ENCODE measurements at regions not wholly inside any gene's neighbourhood (a gene's known extent, or its start where the extent isn't known, plus 50 kb on each side); places are given as distances from the start of the nearest gene placed in this dataset.

- no peak overlapping the region for H3K4me3 Mint-ChIP-seq
- H3K27ac Mint-ChIP-seq = no peak overlapping the region
- peaks cover 5% of the 10 kb centered on the region for H3K27me3 Mint-ChIP-seq (ENCODE audit: low read depth, poor library complexity)
- TF ChIP-seq CTCF (IDR thresholded peaks at IDR 0.05) = no peak
- no peaks in the 10 kb centered on the region for H3K9me3 Mint-ChIP-seq
- H3K36me3 Mint-ChIP-seq (ENCODE audit: low read depth) = no peaks in the 10 kb centered on the region
- H3K4me1 Mint-ChIP-seq = no peaks in the 10 kb centered on the region
- DNase-seq = no peak
Observed at GRCh38 chr6:94362061-94362864, 942.9 kb upstream of the EPHA7 start.

GRCh38 chr6:94361304-94362060, 942.1 kb upstream of the EPHA7 start:
- H3K9me3 Mint-ChIP-seq = no peaks in the 10 kb centered on the region
- TF ChIP-seq CTCF (IDR thresholded peaks at IDR 0.05) = no peak
- H3K27me3 Mint-ChIP-seq (ENCODE audit: low read depth, poor library complexity) = peaks cover 5% of the 10 kb centered on the region
- H3K4me3 Mint-ChIP-seq = no peak overlapping the region
- H3K27ac Mint-ChIP-seq = no peak overlapping the region
- no peaks in the 10 kb centered on the region for H3K4me1 Mint-ChIP-seq
- H3K36me3 Mint-ChIP-seq (ENCODE audit: low read depth) = no peaks in the 10 kb centered on the region
- DNase-seq = no peak

- H3K36me3 Mint-ChIP-seq (ENCODE audit: low read depth) = no peaks in the 10 kb centered on the region
- no peak overlapping the region for H3K4me3 Mint-ChIP-seq
- no peaks in the 10 kb centered on the region for H3K9me3 Mint-ChIP-seq
- H3K4me1 Mint-ChIP-seq = no peaks in the 10 kb centered on the region
- no peaks in the 10 kb centered on the region for H3K27me3 Mint-ChIP-seq (ENCODE audit: low read depth, poor library complexity)
- no peak overlapping the region for H3K27ac Mint-ChIP-seq
- DNase-seq = no peak
- TF ChIP-seq CTCF (IDR thresholded peaks at IDR 0.05) = no peak
Observed at GRCh38 chr6:94357381-94357980, 938.1 kb upstream of the EPHA7 start.

GRCh38 chr6:94350833-94351232, 931.5 kb upstream of the EPHA7 start:
- no peak for TF ChIP-seq CTCF (IDR thresholded peaks at IDR 0.05)
- H3K36me3 Mint-ChIP-seq (ENCODE audit: low read depth) = no peaks in the 10 kb centered on the region
- no peaks in the 10 kb centered on the region for H3K27me3 Mint-ChIP-seq (ENCODE audit: low read depth, poor library complexity)
- H3K4me1 Mint-ChIP-seq = no peaks in the 10 kb centered on the region
- H3K4me3 Mint-ChIP-seq = no peak overlapping the region
- no peaks in the 10 kb centered on the region for H3K9me3 Mint-ChIP-seq
- no peak overlapping the region for H3K27ac Mint-ChIP-seq
- no peak for DNase-seq

GRCh38 chr6:94349227-94349626, 929.9 kb upstream of the EPHA7 start:
- no peaks in the 10 kb centered on the region for H3K36me3 Mint-ChIP-seq (ENCODE audit: low read depth)
- no peak overlapping the region for H3K4me3 Mint-ChIP-seq
- H3K9me3 Mint-ChIP-seq = no peaks in the 10 kb centered on the region
- H3K27ac Mint-ChIP-seq = no peak overlapping the region
- no peak for TF ChIP-seq CTCF (IDR thresholded peaks at IDR 0.05)
- DNase-seq = no peak
- H3K4me1 Mint-ChIP-seq = no peaks in the 10 kb centered on the region
- H3K27me3 Mint-ChIP-seq (ENCODE audit: low read depth, poor library complexity) = no peaks in the 10 kb centered on the region
